K562 (cell line): ENCODE measurements at regions not wholly inside any gene's neighbourhood (a gene's known extent, or its start where the extent isn't known, plus 50 kb on each side); places are given as distances from the start of the nearest gene placed in this dataset.

Experiments
- ATAC-seq: fragments of 200-7000 bp; cut with Tn5 transposase; 3 replicates; pipeline ENCODE4 v1.9.1; 2020; ENCODE audit warnings: moderate library complexity
- BruUV-seq: library from RNA; stranded (reverse); fragments of 400-500 nt; replicated peaks from 2 replicates; lab custom pipeline; 2021; lab: Mats Ljungman, UMichigan
- CTCF ChIA-PET: fragments of 300-600 bp; formaldehyde crosslinking; extraction: SDS; loops from one replicate; lab custom pipeline; 2021; ENCODE audit warnings: low intra/inter-chr PET ratio; lab: Yijun Ruan, JAX
- POLR2A ChIA-PET: fragments of 300-600, 350-650 bp; sonication (Branson Sonifier 250); formaldehyde crosslinking; extraction: SDS; loops from one replicate; lab custom pipeline; 2021; ENCODE audit warnings: antibody characterized with exemption, inconsistent platforms; lab: Yijun Ruan, JAX
- DNase-seq, 4 experiments: peaks; one replicate each; pipeline versions ENCODE4 v3.0.0 to v3.0.0-alpha.2; 2011 to 2018; ENCODE audit warnings: low spot score in 3 of 4, mixed read lengths in 3 of 4; ENCODE audit errors: extremely low read depth in 1 of 4
- FAIRE-seq: peaks from 2 replicates; lab custom pipeline; 2011; peaks lifted over from hg19 to GRCh38; lab: Jason Lieb, UNC
- H2AFZ ChIP-seq: 2 replicates; pipeline ENCODE4 v1.6.0; 2011; ENCODE audit warnings: low read depth, low read length, control low read depth, inconsistent platforms
- H3K27ac ChIP-seq: fragments of 200-600 bp; 3 replicates; pipeline ENCODE4 v1.8.0; 2011; ENCODE audit warnings: low read depth, mild to moderate bottlenecking, control low read depth, inconsistent platforms, low read length, moderate library complexity, mixed read lengths; ENCODE audit errors: extremely low read depth
- H3K27me3 ChIP-seq, 2 experiments: fragments of 300-600 bp in 1 of 2; 2 replicates in 1 of 2; 3 replicates in 1 of 2; pipeline versions ENCODE4 v1.6.0 to v1.8.0; 2011; ENCODE audit warnings: inconsistent platforms in 2 of 2, low read length in 2 of 2, mild to moderate bottlenecking in 1 of 2, mixed read lengths in 1 of 2, moderate library complexity in 1 of 2; ENCODE audit not compliant: control insufficient read depth in 2 of 2, insufficient read depth in 2 of 2
- H3K36me3 ChIP-seq: fragments of 300-600 bp; 3 replicates; pipeline ENCODE4 v1.8.0; 2011; ENCODE audit warnings: mild to moderate bottlenecking, low read length, inconsistent platforms; ENCODE audit not compliant: control insufficient read depth, insufficient read depth
- H3K4me1 ChIP-seq, 2 experiments: fragments of 200-600 bp in 1 of 2; replicated peaks in 1 of 2; 2 replicates in 1 of 2; 3 replicates in 1 of 2; pipeline versions ENCODE4 v1.5.1 to v1.8.0; 2011; ENCODE audit warnings: inconsistent platforms in 2 of 2, low read length in 2 of 2, mild to moderate bottlenecking in 1 of 2, mixed read lengths in 1 of 2, moderate library complexity in 1 of 2; ENCODE audit not compliant: control insufficient read depth in 2 of 2, insufficient read depth in 2 of 2
- H3K4me2 ChIP-seq: 2 replicates; pipeline ENCODE4 v1.6.1; 2011; ENCODE audit warnings: low read length, control low read depth, inconsistent platforms, mixed read lengths; ENCODE audit not compliant: insufficient read depth
- H3K4me3 ChIP-seq: fragments of 200-600 bp; sonication (generic), shearing (Covaris generic); 2 replicates; pipeline ENCODE4 v1.5.1; 2016; ENCODE audit warnings: control low read depth, inconsistent platforms
- H3K79me2 ChIP-seq: fragments of 200-600 bp; 3 replicates; pipeline ENCODE4 v1.8.0; 2011; ENCODE audit warnings: low read length, inconsistent platforms; ENCODE audit not compliant: control insufficient read depth, insufficient read depth
- H3K9ac ChIP-seq, 2 experiments: 2 replicates each; pipeline versions ENCODE4 v1.6.0 to v1.6.1; 2011; ENCODE audit warnings: low read depth in 2 of 2, low read length in 2 of 2, control low read depth in 1 of 2, inconsistent platforms in 1 of 2, mild to moderate bottlenecking in 1 of 2, mixed read lengths in 1 of 2; ENCODE audit not compliant: insufficient read depth in 1 of 2
- H3K9me1 ChIP-seq: one replicate; pipeline ENCODE4 v1.6.0; 2011; ENCODE audit warnings: inconsistent platforms, mild to moderate bottlenecking, low read length, moderate library complexity; ENCODE audit not compliant: control insufficient read depth, insufficient read depth
- H3K9me3 ChIP-seq: replicated peaks from 2 replicates; pipeline ENCODE4 v1.5.1; 2011; ENCODE audit warnings: low read depth, low read length, inconsistent platforms; ENCODE audit not compliant: control insufficient read depth, insufficient read depth
- H4K20me1 ChIP-seq: replicated peaks from 2 replicates; pipeline ENCODE4 v1.6.1; 2011; ENCODE audit warnings: low read length, inconsistent platforms, mixed read lengths; ENCODE audit not compliant: control insufficient read depth, insufficient read depth
- DACH1 ChIP-seq: fragments of 450-650 bp; IDR thresholded peaks from 2 replicates; pipeline ENCODE4 v1.6.1; 2018; ENCODE audit not compliant: partially characterized antibody
- FOS ChIP-seq: IDR thresholded peaks from 3 replicates; pipeline ENCODE4 v1.6.1; 2011; ENCODE audit not compliant: insufficient read length; ENCODE audit errors: extremely low read depth
- GABPB2 ChIP-seq: fragments of 250-450 bp; sonication (Bioruptor Pico); conservative IDR thresholded peaks from 2 replicates; pipeline ENCODE4 v1.5.1; 2021; ENCODE audit warnings: mild to moderate bottlenecking
- GATAD2A ChIP-seq: fragments of 450-650 bp; IDR thresholded peaks from 2 replicates; pipeline ENCODE4 v1.6.1; 2017
- LARP7 ChIP-seq: fragments of 450-650 bp; IDR thresholded peaks from 2 replicates; pipeline ENCODE4 v1.6.1; 2016
- OTX1 ChIP-seq: fragments of 450-650 bp; formaldehyde crosslinking; IDR thresholded peaks from 2 replicates; pipeline ENCODE4 v1.4.0; 2022; ENCODE audit warnings: mild to moderate bottlenecking
- PTRF ChIP-seq: fragments of 450-650 bp; IDR thresholded peaks from 2 replicates; pipeline ENCODE4 v1.6.1; 2016; ENCODE audit warnings: mild to moderate bottlenecking, missing genetic modification characterization, missing compliant biosample characterization
- RNF2 ChIP-seq: sonication (generic); IDR thresholded peaks from 2 replicates; pipeline ENCODE4 v1.6.1; 2016
- TBP ChIP-seq: optimal IDR thresholded peaks from 2 replicates; pipeline ENCODE3; 2011; ENCODE audit warnings: low read depth, low read length, improper control_type of control experiment
- TOE1 ChIP-seq, 2 experiments: fragments of 450-650 bp in 1 of 2; sonication (generic) in 1 of 2; formaldehyde crosslinking in 1 of 2; IDR thresholded peaks; 2 replicates each; pipeline versions ENCODE4 v1.7.1 to v1.8.0; 2016 to 2022; ENCODE audit warnings: borderline replicate concordance in 2 of 2, mild to moderate bottlenecking in 2 of 2, antibody characterized with exemption in 1 of 2, inconsistent platforms in 1 of 2, low read depth in 1 of 2, missing genetic modification reagents in 1 of 2, moderate library complexity in 1 of 2
- ZNF212 ChIP-seq: fragments of 450-650 bp; formaldehyde crosslinking; IDR thresholded peaks from 2 replicates; pipeline ENCODE4 v1.4.0; 2020; ENCODE audit warnings: mild to moderate bottlenecking
- ZNF592 ChIP-seq: fragments of 450-650 bp; IDR thresholded peaks from 2 replicates; pipeline ENCODE4 v1.6.1; 2017; ENCODE audit warnings: antibody characterized with exemption, mild to moderate bottlenecking
- in situ Hi-C: fragments of 300-500 bp; cut with MboI; formaldehyde crosslinking; loops from 4 replicates; pipeline ENCODE4 v1.15.0; 2018; ENCODE audit warnings: inconsistent platforms, mixed read lengths
- intact Hi-C: fragments of 100-400 bp; cut with micrococcal nuclease; formaldehyde crosslinking; loops from 2 replicates; pipeline ENCODE4 v1.14.2; 2022
- TF ChIP-seq, protein P1 (sequence below): fragments of 250-450 bp; sonication (Bioruptor Pico); IDR thresholded peaks from 2 replicates; pipeline ENCODE4 v1.8.0; 2021; ENCODE audit warnings: moderate library complexity, mild to moderate bottlenecking, inconsistent platforms

GRCh38 chr4:153068751-153069150 is 132.6 kb downstream of the FHDC1 start (continued):
- TF ChIP-seq, protein P1, sequence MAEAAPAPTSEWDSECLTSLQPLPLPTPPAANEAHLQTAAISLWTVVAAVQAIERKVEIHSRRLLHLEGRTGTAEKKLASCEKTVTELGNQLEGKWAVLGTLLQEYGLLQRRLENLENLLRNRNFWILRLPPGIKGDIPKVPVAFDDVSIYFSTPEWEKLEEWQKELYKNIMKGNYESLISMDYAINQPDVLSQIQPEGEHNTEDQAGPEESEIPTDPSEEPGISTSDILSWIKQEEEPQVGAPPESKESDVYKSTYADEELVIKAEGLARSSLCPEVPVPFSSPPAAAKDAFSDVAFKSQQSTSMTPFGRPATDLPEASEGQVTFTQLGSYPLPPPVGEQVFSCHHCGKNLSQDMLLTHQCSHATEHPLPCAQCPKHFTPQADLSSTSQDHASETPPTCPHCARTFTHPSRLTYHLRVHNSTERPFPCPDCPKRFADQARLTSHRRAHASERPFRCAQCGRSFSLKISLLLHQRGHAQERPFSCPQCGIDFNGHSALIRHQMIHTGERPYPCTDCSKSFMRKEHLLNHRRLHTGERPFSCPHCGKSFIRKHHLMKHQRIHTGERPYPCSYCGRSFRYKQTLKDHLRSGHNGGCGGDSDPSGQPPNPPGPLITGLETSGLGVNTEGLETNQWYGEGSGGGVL (CRISPR knock-in tag), result no peak
- no peak for TF ChIP-seq PTRF (tag)

DNA sequence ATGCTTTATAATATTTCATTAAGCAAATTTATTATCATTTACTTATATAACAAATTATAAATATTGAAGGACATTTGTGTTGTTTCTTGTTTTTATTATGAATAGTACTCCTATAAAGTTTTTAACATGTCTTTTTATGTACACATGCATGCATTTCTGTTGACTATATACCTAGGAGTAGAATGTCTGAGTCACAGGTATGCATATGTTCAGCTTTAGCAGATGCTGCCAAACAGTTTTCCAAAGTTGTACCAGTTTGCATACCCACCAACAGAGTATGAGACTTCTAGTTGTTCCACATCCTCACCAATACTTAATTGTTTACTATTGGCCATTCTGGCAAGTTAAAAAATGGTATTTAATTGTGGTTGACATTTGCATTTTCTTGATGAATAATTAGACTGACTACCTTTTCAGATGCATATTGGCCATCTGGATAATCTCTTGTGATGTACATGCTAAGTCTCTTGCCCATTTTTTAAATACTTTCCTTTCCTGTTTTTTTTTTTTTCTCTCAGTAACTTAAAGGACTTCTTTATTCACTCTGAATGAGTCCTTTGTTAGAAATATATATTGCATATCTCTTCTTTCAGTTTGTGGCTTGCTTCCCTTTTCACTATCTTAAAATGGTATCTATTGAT is 132.2 kb upstream of the TRIM2 start:
- FAIRE-seq (no peak), DNase-seq (no peak), ATAC-seq (no peak)
- ChIA-PET POLR2A (interaction anchor here (0.7 kb wide), 1 partner anchor 23 kb away, joined by 3 read pairs; no protein-coding TSS in a partner anchor), CTCF (no interaction called here)
- no peaks in the 10 kb centered on the region for H3K36me3 ChIP-seq
- no peaks in the 10 kb centered on the region for H3K79me2 ChIP-seq
- intact Hi-C loops (no loop called here), in situ Hi-C loops (no loop called here)
- H3K9me1 ChIP-seq, result no peaks in the 10 kb centered on the region
- no peak overlapping the region for H2AFZ ChIP-seq
- no peaks in the 10 kb centered on the region for H4K20me1 ChIP-seq
- no peaks in the 10 kb centered on the region; a peak in 1 of 5 replicates for H3K27me3 ChIP-seq
- H3K4me3 ChIP-seq, result no peak overlapping the region
- no peak overlapping the region for H3K27ac ChIP-seq
- no peak for TF ChIP-seq OTX1
- TF ChIP-seq RNF2, result no peak
- TF ChIP-seq DACH1, result no peak
- TF ChIP-seq TOE1 (IDR thresholded peaks at IDR 0.05; ENCODE audit: borderline replicate concordance), result no peak
- no peak for TF ChIP-seq TOE1 (CRISPR knock-in tag; IDR thresholded peaks at IDR 0.05; ENCODE audit: borderline replicate concordance, low read depth)
- no peak for TF ChIP-seq GABPB2
- no peak for TF ChIP-seq GATAD2A
- no peak for TF ChIP-seq FOS
- TF ChIP-seq ZNF592, result no peak
- TF ChIP-seq TBP, result no peak
- no peak for TF ChIP-seq ZNF212 (CRISPR knock-in tag)
- no peak for TF ChIP-seq LARP7
- no peak overlapping the region for H3K9ac ChIP-seq
- BruUV-seq, result no TSS peak
- no peak overlapping the region for H3K4me2 ChIP-seq
- no peaks in the 10 kb centered on the region for H3K4me1 ChIP-seq
- H3K9me3 ChIP-seq, result no peaks in the 10 kb centered on the region
